Activated CD8-positive, alpha-beta T cell treated with anti-CD3 and anti-CD28 coated beads for 36 hours (primary cell): ENCODE measurements at regions not wholly inside any gene's neighbourhood (a gene's known extent, or its start where the extent isn't known, plus 50 kb on each side); places are given as distances from the start of the nearest gene placed in this dataset.

Source experiments
- ATAC-seq: fragments of 200-7000 bp; cut with Tn5 transposase; one replicate; pipeline ENCODE4 v1.10.0; 2021; ENCODE audit warnings: mild to moderate bottlenecking, moderate library complexity
- CTCF ChIA-PET: fragments of 350-600 bp; sonication (Branson Sonifier 250); formaldehyde crosslinking; loops from one replicate; lab custom pipeline; 2021; ENCODE audit warnings: antibody characterized with exemption; lab: Charles Lee
- POLR2A ChIA-PET: fragments of 350-600 bp; sonication (Branson Sonifier 250); formaldehyde crosslinking; loops from one replicate; lab custom pipeline; 2021; ENCODE audit warnings: antibody characterized with exemption; lab: Charles Lee
- DNase-seq: peaks from one replicate; pipeline ENCODE4 v3.0.0-alpha.2; 2020
- H3K27ac Mint-ChIP-seq: one replicate; pipeline ENCODE4 v1.8.0; 2021; ENCODE audit warnings: mild to moderate bottlenecking, mixed read lengths
- H3K27me3 Mint-ChIP-seq: one replicate; pipeline ENCODE4 v1.8.0; 2021; ENCODE audit warnings: mixed read lengths
- H3K36me3 Mint-ChIP-seq: one replicate; pipeline ENCODE4 v1.8.0; 2021; ENCODE audit warnings: low read depth, mixed read lengths
- H3K4me1 Mint-ChIP-seq: one replicate; pipeline ENCODE4 v1.8.0; 2021; ENCODE audit warnings: low read depth, mixed read lengths
- H3K4me3 Mint-ChIP-seq: one replicate; pipeline ENCODE4 v1.8.0; 2021; ENCODE audit warnings: mild to moderate bottlenecking, moderate library complexity, mixed read lengths
- H3K9me3 Mint-ChIP-seq: one replicate; pipeline ENCODE4 v1.8.0; 2021; ENCODE audit warnings: mixed read lengths
- intact Hi-C: fragments of 100-400 bp; cut with micrococcal nuclease; formaldehyde crosslinking; loops from one replicate; pipeline ENCODE4 v1.10.0; 2022
- TF ChIP-seq, protein P1 (sequence below): fragments of 200-600 bp; IDR thresholded peaks from one replicate; pipeline ENCODE4 v1.8.0; 2022; ENCODE audit warnings: antibody characterized with exemption, mild to moderate bottlenecking

DNA sequence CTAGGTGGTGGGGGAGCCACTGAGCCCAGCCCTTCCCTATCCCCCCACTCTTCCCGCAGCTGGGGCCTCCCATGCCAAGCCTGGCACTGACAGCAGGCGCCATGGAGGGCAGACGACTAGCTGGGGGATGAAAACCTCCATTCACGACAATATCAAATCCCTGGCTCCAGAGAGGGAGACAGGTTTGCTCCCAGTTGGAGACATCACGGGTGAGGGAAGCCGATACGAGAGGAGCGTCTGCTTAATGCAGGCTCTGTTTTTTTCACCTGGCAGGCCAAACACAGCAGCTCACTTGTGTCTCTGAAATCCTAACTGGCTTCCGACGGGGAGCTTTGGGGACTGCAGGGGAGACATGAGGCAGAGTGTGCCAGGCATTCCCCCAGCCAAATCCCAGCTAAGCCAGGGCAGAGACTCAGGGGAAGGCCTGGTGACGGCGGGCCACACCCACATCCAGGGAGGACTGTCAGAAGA lies 307.4 kb upstream of the ZMIZ1 start:
- H3K27me3 Mint-ChIP-seq, result peaks cover 2% of the 10 kb centered on the region
- CTCF ChIA-PET, result interaction anchor here (1.5 kb wide), 1 partner anchor 434 kb away, joined by 6 read pairs; no protein-coding TSS in a partner anchor

DNA sequence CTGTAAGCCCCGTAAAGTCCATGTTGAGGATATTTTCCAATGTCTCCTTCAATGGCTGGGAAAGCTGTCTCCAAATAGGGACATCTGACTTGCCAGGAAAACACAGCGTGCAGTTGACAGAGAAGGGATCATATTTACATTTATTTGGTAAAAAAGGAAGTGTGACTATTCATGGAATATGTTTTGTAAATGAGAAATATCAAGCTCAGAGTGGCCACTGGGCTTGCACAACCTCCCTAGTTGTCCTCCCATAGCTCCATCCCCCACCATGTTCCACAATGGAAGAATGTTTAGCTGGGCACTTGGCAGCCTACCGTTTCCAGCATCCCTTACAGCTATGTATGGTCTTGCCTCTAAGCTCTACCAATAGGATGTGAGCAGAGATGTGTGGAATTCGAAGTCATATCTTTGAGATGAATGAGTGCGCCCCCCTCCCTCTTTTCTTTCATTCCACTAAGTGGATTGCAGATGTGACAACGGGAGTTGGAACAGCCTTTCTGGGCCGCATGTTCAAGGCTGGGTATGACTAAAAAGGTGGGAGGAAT lies 306.6 kb upstream of the ZMIZ1 start:
- POLR2A ChIA-PET, result no interaction called here
- H3K27ac Mint-ChIP-seq, result no peak overlapping the region
- H3K4me1 Mint-ChIP-seq, result peaks cover 23% of the 10 kb centered on the region
- no peaks in the 10 kb centered on the region for H3K9me3 Mint-ChIP-seq
- no peaks in the 10 kb centered on the region for H3K27me3 Mint-ChIP-seq
- CTCF ChIA-PET, result no interaction called here
- TF ChIP-seq, protein P1, sequence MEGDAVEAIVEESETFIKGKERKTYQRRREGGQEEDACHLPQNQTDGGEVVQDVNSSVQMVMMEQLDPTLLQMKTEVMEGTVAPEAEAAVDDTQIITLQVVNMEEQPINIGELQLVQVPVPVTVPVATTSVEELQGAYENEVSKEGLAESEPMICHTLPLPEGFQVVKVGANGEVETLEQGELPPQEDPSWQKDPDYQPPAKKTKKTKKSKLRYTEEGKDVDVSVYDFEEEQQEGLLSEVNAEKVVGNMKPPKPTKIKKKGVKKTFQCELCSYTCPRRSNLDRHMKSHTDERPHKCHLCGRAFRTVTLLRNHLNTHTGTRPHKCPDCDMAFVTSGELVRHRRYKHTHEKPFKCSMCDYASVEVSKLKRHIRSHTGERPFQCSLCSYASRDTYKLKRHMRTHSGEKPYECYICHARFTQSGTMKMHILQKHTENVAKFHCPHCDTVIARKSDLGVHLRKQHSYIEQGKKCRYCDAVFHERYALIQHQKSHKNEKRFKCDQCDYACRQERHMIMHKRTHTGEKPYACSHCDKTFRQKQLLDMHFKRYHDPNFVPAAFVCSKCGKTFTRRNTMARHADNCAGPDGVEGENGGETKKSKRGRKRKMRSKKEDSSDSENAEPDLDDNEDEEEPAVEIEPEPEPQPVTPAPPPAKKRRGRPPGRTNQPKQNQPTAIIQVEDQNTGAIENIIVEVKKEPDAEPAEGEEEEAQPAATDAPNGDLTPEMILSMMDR, result no peak
- no peak for DNase-seq
- intact Hi-C loops, result no loop called here
- no peak overlapping the region for H3K4me3 Mint-ChIP-seq
- ATAC-seq, result no peak
- H3K36me3 Mint-ChIP-seq, result no peaks in the 10 kb centered on the region

More for the DNA sequence above, 307.4 kb upstream of the ZMIZ1 start:
- intact Hi-C loops, result no loop called here
- Mint-ChIP-seq H3K4me1 (peaks cover 30% of the 10 kb centered on the region), H3K9me3 (no peaks in the 10 kb centered on the region), H3K36me3 (no peaks in the 10 kb centered on the region), H3K27ac (no peak overlapping the region), H3K4me3 (no peak overlapping the region)
- TF ChIP-seq, protein P1, result no peak
- POLR2A ChIA-PET, result no interaction called here
- DNase-seq (no peak), ATAC-seq (no peak)

DNA sequence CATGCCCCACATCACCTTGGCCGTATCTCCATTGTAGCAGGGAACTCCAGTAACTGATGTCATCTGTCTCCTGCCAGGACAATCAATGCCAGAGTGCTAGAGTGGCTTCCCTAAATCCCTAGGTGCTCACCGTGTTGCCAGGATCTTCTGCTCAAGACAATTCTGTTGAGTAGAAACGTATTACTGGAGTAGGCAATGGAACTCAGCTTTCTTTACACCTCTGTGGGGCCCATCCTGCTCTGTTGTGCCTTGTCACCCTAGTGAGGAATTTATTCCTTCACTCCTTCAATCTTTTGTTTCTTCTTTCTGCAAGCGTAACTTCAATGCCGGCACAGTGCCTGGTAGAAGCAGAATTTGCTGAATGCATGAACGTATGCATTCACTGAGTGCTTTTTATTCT lies 305.5 kb upstream of the ZMIZ1 start:
- intact Hi-C loops, result no loop called here
- no peaks in the 10 kb centered on the region for H3K9me3 Mint-ChIP-seq
- peaks cover 23% of the 10 kb centered on the region for H3K4me1 Mint-ChIP-seq
- DNase-seq (no peak), ATAC-seq (no peak)
- peak overlapping the region; percentile 91 for H3K27ac Mint-ChIP-seq
- ChIA-PET POLR2A (no interaction called here), CTCF (no interaction called here)
- H3K4me3 Mint-ChIP-seq, result no peak overlapping the region
- H3K27me3 Mint-ChIP-seq, result no peaks in the 10 kb centered on the region
- H3K36me3 Mint-ChIP-seq, result no peaks in the 10 kb centered on the region
- TF ChIP-seq, protein P1, result no peak

DNA sequence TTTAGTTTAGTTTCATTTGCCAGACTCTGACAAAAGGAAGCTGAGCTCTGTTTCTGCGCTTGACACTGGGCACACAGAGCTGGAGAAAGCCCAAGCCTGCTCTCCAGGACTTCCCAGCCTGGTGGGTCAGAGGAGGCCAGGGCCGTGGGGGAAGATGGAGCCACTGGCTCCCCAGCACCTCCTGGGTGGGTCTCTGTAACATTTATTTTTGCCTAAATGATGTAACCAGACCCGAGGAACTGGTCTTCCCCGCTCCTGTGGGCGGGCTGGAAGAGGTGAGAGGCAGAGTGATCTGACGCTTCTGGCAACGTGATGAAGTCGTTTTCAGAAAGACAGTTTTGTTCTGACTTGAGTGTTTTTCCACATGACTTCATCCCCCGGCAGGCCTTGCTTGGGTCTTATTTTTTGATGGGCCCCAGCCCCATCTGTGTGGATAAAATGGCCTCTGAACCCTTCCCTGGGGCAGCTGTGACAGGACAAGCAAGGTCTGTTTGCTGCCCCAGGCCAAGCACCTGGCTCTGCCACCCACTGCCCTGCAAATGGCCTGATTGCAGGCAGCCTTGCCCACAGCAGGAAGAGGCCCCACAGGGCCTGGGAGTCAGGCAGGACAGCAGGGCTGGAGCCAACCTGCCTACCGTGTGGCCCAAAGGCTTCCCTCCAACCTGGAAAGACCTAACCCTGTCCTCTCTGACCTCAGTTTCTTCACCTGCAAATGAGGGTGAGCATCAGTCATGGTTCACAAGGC lies 304.9 kb upstream of the ZMIZ1 start:
- peak; percentile 81 for ATAC-seq
- peak overlapping the region; percentile 3 for H3K4me3 Mint-ChIP-seq

More for the DNA sequence above, 304.9 kb upstream of the ZMIZ1 start:
- ChIA-PET POLR2A (no interaction called here), CTCF (no interaction called here)
- no peaks in the 10 kb centered on the region for H3K9me3 Mint-ChIP-seq
- H3K36me3 Mint-ChIP-seq, result no peaks in the 10 kb centered on the region
- H3K27ac Mint-ChIP-seq, result peak overlapping the region; percentile 91
- no peaks in the 10 kb centered on the region for H3K27me3 Mint-ChIP-seq
- H3K4me1 Mint-ChIP-seq, result peaks cover 23% of the 10 kb centered on the region
- intact Hi-C loops, result no loop called here
- TF ChIP-seq, protein P1, result no peak
- DNase-seq, result peak; percentile 85
